ENCODE measurements at regions not wholly inside any gene's neighbourhood (a gene's known extent, or its start where the extent isn't known, plus 50 kb on each side); places are given as distances from the start of the nearest gene placed in this dataset.

DNA sequence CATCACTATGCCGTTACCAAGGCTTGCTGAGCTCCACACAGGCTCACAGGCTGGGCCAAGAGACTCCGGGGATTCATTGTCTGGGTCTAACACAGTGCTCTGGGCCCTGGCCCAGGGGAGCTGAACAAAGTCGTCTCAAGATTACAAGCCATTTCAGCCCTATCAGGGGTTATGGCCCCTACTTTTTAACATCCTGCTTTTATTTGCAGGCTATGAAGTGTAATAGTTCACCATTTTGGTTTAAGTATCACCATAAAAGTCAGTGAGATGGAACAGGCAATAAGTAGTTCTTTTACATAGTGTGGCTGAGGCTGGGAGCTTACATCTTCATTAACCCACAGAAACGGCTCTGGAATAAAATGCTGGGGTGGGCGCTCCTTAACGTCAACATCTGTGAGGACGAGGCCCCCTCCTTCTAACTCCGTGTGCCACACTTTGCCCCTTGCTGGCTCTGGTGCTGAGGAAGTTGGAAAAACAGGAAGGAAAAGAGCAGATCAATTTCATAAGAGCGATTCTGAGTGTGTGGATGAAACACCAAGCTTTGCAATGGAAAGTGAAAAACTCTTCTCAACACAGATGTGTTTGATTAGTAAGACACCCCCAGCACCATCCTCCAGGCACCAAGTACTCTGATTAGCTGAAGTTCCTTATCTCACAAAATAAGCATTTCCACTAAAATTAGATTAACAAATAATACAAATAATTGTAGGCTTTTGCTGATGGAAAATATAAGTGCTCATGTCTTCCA is 447.3 kb downstream of the MAFB start:
- H3K27ac ChIP-seq (ENCODE audit: low read depth, low read length) = no peak overlapping the region
- H3K56ac ChIP-seq (replicated peaks; ENCODE audit: insufficient read length, low read depth, low read length) = no peak overlapping the region
- no peak for TF ChIP-seq KDM1A (IDR thresholded peaks at IDR 0.05; ENCODE audit: borderline replicate concordance, low read length)
- no peak for TF ChIP-seq BRCA1 (IDR thresholded peaks at IDR 0.05; ENCODE audit: low read depth, low read length)
- no peak for TF ChIP-seq RNF2 (IDR thresholded peaks at IDR 0.05; ENCODE audit: borderline replicate concordance, low read depth, low read length, missing control alignments, poor library complexity, severe bottlenecking)
- no peak for TF ChIP-seq CEBPB (IDR thresholded peaks at IDR 0.05; ENCODE audit: low read depth, low read length)
- no peak for TF ChIP-seq HDAC2 (IDR thresholded peaks at IDR 0.05; ENCODE audit: borderline replicate concordance in 1 of 2, low read depth in 2 of 2, low read length in 2 of 2)
- TF ChIP-seq JUND (IDR thresholded peaks at IDR 0.05; ENCODE audit: low read length) = no peak
- no peak overlapping the region for H2BK15ac ChIP-seq (ENCODE audit: low read length)
- H3K4me3 ChIP-seq (ENCODE audit: extremely low read depth in 1 of 4, insufficient read depth in 2 of 4, low read depth in 3 of 4, low read length in 4 of 4) = no peak overlapping the region
- no peak overlapping the region for H3K18ac ChIP-seq (ENCODE audit: extremely low read depth, low read length)
- H3K36me3 ChIP-seq (ENCODE audit: control insufficient read depth in 2 of 4, insufficient read depth in 4 of 4, low read length in 3 of 4) = no peaks in the 10 kb centered on the region
- no peak overlapping the region for H2BK12ac ChIP-seq (ENCODE audit: low read depth, low read length)
- no peak overlapping the region for H3K4me2 ChIP-seq (ENCODE audit: insufficient read depth in 1 of 2, low read depth in 2 of 2, low read length in 2 of 2)
- no peaks in the 10 kb centered on the region for H3K4me1 ChIP-seq (replicated peaks in 1 of 4; ENCODE audit: control insufficient read depth in 3 of 4, insufficient read depth in 4 of 4, low read length in 3 of 4)
- H2BK120ac ChIP-seq (replicated peaks; ENCODE audit: low read depth, low read length) = no peak overlapping the region
- DNase-seq (ENCODE audit: low read depth in 1 of 2, low spot score in 2 of 2) (no peak), FAIRE-seq (no peak)
- H4K91ac ChIP-seq (replicated peaks; ENCODE audit: insufficient read length, low read length) = no peak overlapping the region
- no peaks in the 10 kb centered on the region for H4K20me1 ChIP-seq (replicated peaks in 1 of 2; ENCODE audit: control insufficient read depth in 1 of 2, insufficient read depth in 2 of 2, low read length in 2 of 2)
- H3K27me3 ChIP-seq (replicated peaks in 1 of 4; ENCODE audit: control insufficient read depth in 3 of 4, extremely low read depth in 1 of 4, insufficient read depth in 3 of 4, low read length in 3 of 4) = no peaks in the 10 kb centered on the region
- H3K4ac ChIP-seq (replicated peaks; ENCODE audit: insufficient read length, low read depth, low read length) = no peak overlapping the region
- POLR2A ChIA-PET (ENCODE audit: partially characterized antibody) = interaction anchor here (1.4 kb wide), 1 partner anchor 26 kb away, joined by 3 read pairs; no protein-coding TSS in a partner anchor
- H2BK20ac ChIP-seq (ENCODE audit: low read length) = no peak overlapping the region
- no peak overlapping the region for H2AK5ac ChIP-seq (ENCODE audit: low read depth, low read length)
- no peak overlapping the region for H3K9ac ChIP-seq (replicated peaks in 1 of 4; ENCODE audit: extremely low read depth in 1 of 4, low read depth in 3 of 4, low read length in 3 of 4)
- no peaks in the 10 kb centered on the region for H3K9me3 ChIP-seq (ENCODE audit: insufficient read depth in 2 of 2, low read depth in 1 of 2, low read length in 1 of 2)
- H3K23me2 ChIP-seq (ENCODE audit: low read depth, low read length) = no peaks in the 10 kb centered on the region
- H3K79me1 ChIP-seq (ENCODE audit: low read depth, low read length) = no peaks in the 10 kb centered on the region
- 80% methylated on average over 9 of the region's 9 CpGs; no CpG with 5 or more reads in 1 of the 2 experiments for WGBS, 2 experiments (ENCODE audit: extremely low coverage in 1 of 2, insufficient coverage in 1 of 2, insufficient read length in 1 of 2, insufficient replicate concordance in 2 of 2, low coverage in 1 of 2, low lambda C conversion rate in 2 of 2, missing lambda C conversion rate in 1 of 2)
- H4K8ac ChIP-seq (ENCODE audit: extremely low read depth, insufficient read depth, low read length) = no peak overlapping the region; the same call in 1 of the 2 replicates
- no peak overlapping the region for H2BK5ac ChIP-seq (ENCODE audit: low read depth, low read length)
- CTCF ChIA-PET (ENCODE audit: partially characterized antibody) = interaction anchor here (1.2 to 1.4 kb wide), 3 partner anchors 14 to 540 kb away, joined by 3 to 6 read pairs (median 3); no protein-coding TSS in a partner anchor
- no peak overlapping the region for H3K14ac ChIP-seq (ENCODE audit: insufficient read length)
- no peak overlapping the region for H2AFZ ChIP-seq (ENCODE audit: low read length)
- no peak overlapping the region for H4K5ac ChIP-seq (ENCODE audit: insufficient read length, low read depth, low read length)
- H3K23ac ChIP-seq (ENCODE audit: insufficient read length) = no peak overlapping the region
- H3K79me2 ChIP-seq (ENCODE audit: control insufficient read depth in 1 of 2, insufficient read depth in 2 of 2, low read length in 2 of 2) = no peaks in the 10 kb centered on the region
